IPS DF 19.7 (cell line): ENCODE measurements at regions not wholly inside any gene's neighbourhood (a gene's known extent, or its start where the extent isn't known, plus 50 kb on each side); places are given as distances from the start of the nearest gene placed in this dataset.

Experiments used
- DNase-seq: peaks from one replicate; pipeline ENCODE4 v3.0.0-alpha.2; 2013; ENCODE audit warnings: low read depth, low spot score

GRCh38 chr7:97620495-97620894, 111.4 kb upstream of the TAC1 start:
- DNase-seq: no peak

DNA sequence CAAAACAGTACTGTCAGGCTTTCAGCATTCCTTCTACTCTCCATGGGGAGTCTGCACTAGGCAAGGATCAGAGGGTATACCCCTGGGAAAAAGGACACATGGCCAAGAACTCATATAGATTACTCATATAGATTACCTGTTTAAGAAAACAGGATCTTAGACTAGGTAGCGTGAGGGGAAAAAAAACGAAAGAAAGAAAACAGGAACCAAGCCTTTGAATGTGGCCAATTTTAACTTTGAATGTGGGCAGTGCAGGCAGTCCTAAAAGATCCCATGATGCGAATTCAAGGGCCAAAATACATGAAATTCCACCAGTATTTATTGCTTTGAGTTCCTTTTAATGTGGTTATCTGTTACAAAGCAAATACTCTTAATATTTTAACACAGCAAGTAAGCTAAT, 108.6 kb upstream of the TAC1 start:
- no peak for DNase-seq

DNA sequence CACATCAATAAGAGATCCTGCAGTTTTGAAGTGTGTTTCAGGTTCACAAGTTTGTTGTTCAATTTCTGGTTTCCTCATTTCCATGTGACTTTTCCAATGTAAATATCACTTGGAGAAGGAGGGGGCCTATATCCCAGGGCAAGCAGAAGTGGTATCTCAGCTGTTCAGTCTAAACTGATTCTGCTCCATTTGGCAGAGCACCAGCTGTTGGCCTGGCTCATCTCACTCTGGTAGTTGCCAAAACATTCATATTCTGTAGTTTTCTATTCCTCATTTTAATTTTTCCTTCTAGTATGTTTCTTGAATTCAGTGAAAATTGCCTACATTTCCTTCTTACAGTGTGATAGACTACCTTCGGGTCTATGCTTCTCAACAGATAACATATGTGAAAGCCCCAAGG, 101.8 kb upstream of the TAC1 start:
- DNase-seq: no peak

DNA sequence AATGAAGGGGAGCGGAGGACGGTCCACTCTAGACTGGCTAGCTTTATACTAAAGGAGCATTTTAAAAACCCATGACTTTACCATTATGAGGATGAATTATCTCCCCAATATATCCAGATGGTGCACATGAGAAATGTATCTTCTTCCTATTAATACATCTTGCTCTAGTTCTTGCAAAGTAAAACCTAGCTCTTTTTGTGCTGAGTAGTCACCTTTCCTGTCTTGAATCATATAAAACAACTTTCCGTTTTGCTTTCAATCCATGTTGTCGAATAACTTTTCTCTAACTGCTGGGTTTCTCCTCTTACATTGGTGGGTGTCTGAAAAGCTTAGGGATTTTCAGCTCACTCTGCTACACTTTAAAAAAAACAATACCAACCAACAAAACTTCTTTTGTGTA, 96.3 kb upstream of the TAC1 start:
- DNase-seq: no peak

- DNase-seq: no peak
Observed at GRCh38 chr7:97639036-97639435, 92.8 kb upstream of the TAC1 start.

DNA sequence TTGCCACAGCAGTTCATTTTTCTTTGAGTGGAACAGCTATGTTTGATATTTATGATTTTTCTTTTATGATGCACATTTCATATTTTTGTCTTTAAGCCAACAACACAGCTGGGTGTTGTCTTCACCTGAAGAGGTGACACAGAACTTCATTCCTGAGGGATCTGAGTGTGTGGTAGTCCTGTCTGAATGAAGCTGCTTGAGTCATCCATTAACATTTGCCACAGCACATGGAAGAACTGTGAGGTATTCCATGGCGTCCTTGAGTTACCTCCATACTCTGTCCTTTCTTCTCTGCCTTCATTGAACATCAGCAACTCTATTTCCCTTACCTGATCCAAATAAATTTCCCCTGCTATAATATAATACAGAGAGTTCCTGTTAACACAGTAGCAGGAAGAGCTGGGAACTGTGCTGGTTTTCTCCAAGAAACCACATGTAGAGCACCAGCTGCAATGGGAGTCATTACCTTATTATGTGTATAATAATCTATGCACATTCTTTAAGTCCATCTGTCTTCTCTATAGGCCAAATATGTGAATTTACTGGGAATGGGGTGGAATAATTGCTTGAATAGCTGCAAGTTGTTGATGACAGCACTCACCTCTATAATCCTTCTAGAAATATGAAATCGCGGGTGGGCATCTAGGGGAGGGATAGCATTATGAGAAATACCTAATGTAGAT, 72.4 kb upstream of the TAC1 start:
- no peak for DNase-seq

DNA sequence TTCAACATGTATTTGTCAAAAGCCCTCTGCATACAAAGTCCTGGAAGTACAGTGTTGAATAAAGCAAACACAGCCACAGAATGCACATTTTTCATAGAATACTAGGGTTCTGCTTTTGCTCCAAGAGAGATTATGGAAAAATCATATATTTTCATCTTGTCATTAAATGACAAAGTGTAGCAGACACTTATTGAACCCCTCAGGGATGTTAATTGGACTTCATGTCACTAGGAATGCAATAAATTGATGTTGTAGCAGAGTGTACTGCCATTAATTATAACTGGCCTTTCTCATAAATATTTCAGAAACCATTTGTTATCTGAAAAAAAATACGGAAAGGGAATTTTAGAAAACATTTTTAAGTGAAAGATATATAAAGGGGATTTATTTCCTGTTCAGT, 64.5 kb upstream of the TAC1 start:
- DNase-seq: no peak

DNA sequence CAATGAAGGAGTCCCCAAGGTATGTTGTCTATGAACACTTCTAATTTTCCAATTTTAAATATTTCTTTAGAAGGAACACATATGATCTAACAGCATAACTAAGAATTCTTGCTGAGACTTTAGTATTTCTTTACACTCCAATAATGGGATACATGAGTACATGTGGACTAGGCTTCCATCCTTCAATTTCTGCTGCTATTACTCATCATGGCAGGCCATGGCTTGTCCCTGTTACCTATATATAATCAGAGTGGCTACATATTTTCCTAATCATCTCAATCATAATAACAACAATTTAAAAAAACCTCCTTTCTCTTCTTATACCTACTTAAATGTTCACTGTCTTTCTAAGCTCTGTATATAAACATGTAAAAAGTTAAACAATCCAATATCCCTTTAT, 60.3 kb upstream of the TAC1 start:
- no peak for DNase-seq

DNA sequence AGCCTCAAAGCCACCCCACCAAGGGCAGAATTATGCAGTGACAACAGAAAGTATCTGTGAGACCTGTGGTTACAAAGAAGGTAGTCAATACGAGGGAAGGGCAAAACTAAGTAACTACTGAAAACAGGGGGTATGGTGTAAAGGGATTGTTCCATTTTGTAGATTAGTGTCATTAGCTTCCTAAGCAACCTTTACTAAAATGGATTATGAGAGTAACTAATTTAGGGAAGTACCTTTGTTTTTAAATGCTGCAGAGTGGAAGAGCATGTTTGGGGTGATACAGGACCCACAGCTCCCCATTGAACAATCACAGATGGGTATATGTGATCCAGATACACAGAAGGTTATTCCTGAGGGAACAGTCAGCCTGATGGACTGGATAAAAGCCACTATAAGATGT, 51.3 kb upstream of the TAC1 start:
- DNase-seq: no peak
